SK-N-SH (cell line): ENCODE measurements at regions not wholly inside any gene's neighbourhood (a gene's known extent, or its start where the extent isn't known, plus 50 kb on each side); places are given as distances from the start of the nearest gene placed in this dataset.

Source experiments
- CTCF ChIA-PET: fragments of 300-600, 350-600 bp; formaldehyde crosslinking; extraction: SDS; loops from one replicate; lab custom pipeline; 2021; lab: Yijun Ruan, JAX
- POLR2A ChIA-PET: fragments of 350-600 bp; sonication (Branson Sonifier 250); formaldehyde crosslinking; extraction: SDS; loops from one replicate; lab custom pipeline; 2020; ENCODE audit warnings: antibody characterized with exemption, inconsistent platforms; lab: Yijun Ruan, JAX
- DNase-seq: peaks from one replicate; pipeline ENCODE4 v3.0.0; 2012
- H2AFZ ChIP-seq: fragments of 200-600 bp; sonication (generic); 2 replicates; pipeline ENCODE4 v1.8.1; 2016; ENCODE audit warnings: antibody characterized with exemption, mild to moderate bottlenecking, low read depth
- H3F3A ChIP-seq: fragments of 200-600 bp; sonication (generic); replicated peaks from 2 replicates; pipeline ENCODE3; 2016; ENCODE audit warnings: antibody characterized with exemption, mild to moderate bottlenecking; ENCODE audit not compliant: insufficient read depth
- H3K27ac ChIP-seq, 2 experiments: fragments of 200-500 bp in 1 of 2; fragments of 200-600 bp in 1 of 2; sonication (Bioruptor generic) in 1 of 2; sonication (generic), shearing (Covaris generic) in 1 of 2; 2 replicates each; pipeline versions ENCODE4 v1.5.1 to v1.6.1; 2014 to 2016; ENCODE audit warnings: low read depth in 2 of 2, inconsistent platforms in 1 of 2, low read length in 1 of 2, mild to moderate bottlenecking in 1 of 2, mixed read lengths in 1 of 2
- H3K27me3 ChIP-seq: fragments of 200-600 bp; sonication (generic), shearing (Covaris generic); 2 replicates; pipeline ENCODE4 v1.6.1; 2016; ENCODE audit warnings: mixed run types; ENCODE audit not compliant: insufficient read depth
- H3K36me3 ChIP-seq, 2 experiments: fragments of 200-500 bp in 1 of 2; fragments of 200-600 bp in 1 of 2; sonication (Bioruptor generic) in 1 of 2; sonication (generic) in 1 of 2; replicated peaks in 1 of 2; 2 replicates each; pipeline versions ENCODE3 to v1.5.1; 2014 to 2016; ENCODE audit warnings: low read length in 1 of 2, mild to moderate bottlenecking in 1 of 2; ENCODE audit not compliant: insufficient read depth in 2 of 2, control insufficient read depth in 1 of 2
- H3K4me1 ChIP-seq, 2 experiments: fragments of 200-500 bp in 1 of 2; fragments of 200-600 bp in 1 of 2; sonication (Bioruptor generic) in 1 of 2; sonication (generic), shearing (Covaris generic) in 1 of 2; 2 replicates each; pipeline versions ENCODE4 v1.5.1 to v1.6.1; 2014 to 2016; ENCODE audit warnings: low read depth in 1 of 2, low read length in 1 of 2, mixed run types in 1 of 2; ENCODE audit not compliant: insufficient read depth in 2 of 2, control insufficient read depth in 1 of 2
- H3K4me2 ChIP-seq: fragments of 200-600 bp; sonication (generic), shearing (Covaris generic); 2 replicates; pipeline ENCODE4 v1.6.1; 2017; ENCODE audit warnings: mixed run types
- H3K4me3 ChIP-seq, 2 experiments: fragments of 200-500 bp in 1 of 2; fragments of 200-600 bp in 1 of 2; sonication (Bioruptor generic) in 1 of 2; sonication (generic), shearing (Covaris generic) in 1 of 2; 2 replicates each; pipeline versions ENCODE4 v1.5.1 to v1.8.1; 2014 to 2016; ENCODE audit warnings: low read depth in 2 of 2, inconsistent platforms in 1 of 2, low read length in 1 of 2, mild to moderate bottlenecking in 1 of 2, mixed read lengths in 1 of 2, moderate library complexity in 1 of 2
- H3K79me2 ChIP-seq: fragments of 200-600 bp; sonication (generic); 2 replicates; pipeline ENCODE4 v1.8.1; 2017; ENCODE audit warnings: mild to moderate bottlenecking; ENCODE audit not compliant: insufficient read depth
- H3K9ac ChIP-seq: fragments of 200-600 bp; sonication (generic); 2 replicates; pipeline ENCODE4 v1.6.1; 2017; ENCODE audit warnings: mixed run types
- H3K9me2 ChIP-seq: fragments of 200-600 bp; sonication (generic); 2 replicates; pipeline ENCODE4 v1.6.1; 2017; ENCODE audit warnings: mixed run types
- H3K9me3 ChIP-seq: fragments of 200-600 bp; sonication (generic); 2 replicates; pipeline ENCODE4 v1.6.1; 2017; ENCODE audit warnings: mixed run types, mild to moderate bottlenecking, moderate library complexity
- H4K20me1 ChIP-seq: fragments of 200-600 bp; sonication (generic); 2 replicates; pipeline ENCODE4 v1.6.1; 2017; ENCODE audit warnings: mild to moderate bottlenecking, mixed run types; ENCODE audit not compliant: insufficient read depth
- CHD2 ChIP-seq: fragments of 150-350 bp; IDR thresholded peaks from 2 replicates; pipeline ENCODE4 v1.6.1; 2018; ENCODE audit warnings: low read length; ENCODE audit not compliant: partially characterized antibody
- EP300 ChIP-seq, 2 experiments: IDR thresholded peaks; 2 replicates each; pipeline versions ENCODE4 v1.4.0 to v1.6.1; 2012; ENCODE audit warnings: borderline replicate concordance in 1 of 2, low read depth in 1 of 2, low read length in 1 of 2
- FOXJ3 ChIP-seq: sonication (generic); formaldehyde crosslinking; IDR thresholded peaks from 2 replicates; pipeline ENCODE4 v1.5.1; 2020; ENCODE audit warnings: mild to moderate bottlenecking, missing genetic modification reagents
- GATA2 ChIP-seq: sonication (generic); formaldehyde crosslinking; IDR thresholded peaks from 2 replicates; pipeline ENCODE4 v1.5.0; 2020; ENCODE audit warnings: mild to moderate bottlenecking, missing genetic modification reagents
- IRF3 ChIP-seq: fragments of 150-350 bp; IDR thresholded peaks from 2 replicates; pipeline ENCODE4 v1.6.1; 2016; ENCODE audit warnings: mild to moderate bottlenecking, low read depth, low read length
- MXI1 ChIP-seq: IDR thresholded peaks from 2 replicates; pipeline ENCODE4 v1.6.1; 2012; ENCODE audit warnings: mild to moderate bottlenecking, low read depth, low read length, improper control_type of control experiment
- NFIC ChIP-seq: IDR thresholded peaks from 2 replicates; pipeline ENCODE4 v1.4.0; 2012; ENCODE audit warnings: borderline replicate concordance
- NRF1 ChIP-seq: IDR thresholded peaks from 2 replicates; pipeline ENCODE4 v1.6.1; 2012; ENCODE audit warnings: low read depth, mild to moderate bottlenecking, low read length
- PBX3 ChIP-seq: IDR thresholded peaks from 2 replicates; pipeline ENCODE4; 2012
- RAD21 ChIP-seq: IDR thresholded peaks from 2 replicates; pipeline ENCODE4 v1.6.1; 2012; ENCODE audit warnings: mild to moderate bottlenecking, low read length
- RCOR1 ChIP-seq: fragments of 150-350 bp; IDR thresholded peaks from 2 replicates; pipeline ENCODE4 v1.6.1; 2017; ENCODE audit warnings: antibody characterized with exemption, low read length
- RFX5 ChIP-seq: IDR thresholded peaks from 2 replicates; pipeline ENCODE4 v1.6.1; 2012; ENCODE audit warnings: mild to moderate bottlenecking, improper control_type of control experiment, low read length
- RXRA ChIP-seq: IDR thresholded peaks from 2 replicates; pipeline ENCODE4 v1.4.0; 2012; ENCODE audit warnings: low read depth, mild to moderate bottlenecking, borderline replicate concordance
- SMC3 ChIP-seq: IDR thresholded peaks from 2 replicates; pipeline ENCODE4 v1.6.1; 2012; ENCODE audit warnings: low read depth, low read length, improper control_type of control experiment
- USF1 ChIP-seq: IDR thresholded peaks from 2 replicates; pipeline ENCODE4 v1.4.0; 2012; ENCODE audit warnings: low read depth, borderline replicate concordance
- USF2 ChIP-seq: fragments of 150-350 bp; IDR thresholded peaks from 2 replicates; pipeline ENCODE4 v1.6.1; 2017; ENCODE audit warnings: antibody characterized with exemption, low read length, low read depth, borderline replicate concordance
- WGBS: methylation state at CpG from one replicate; pipeline ENCODE4 v1.1.6; 2017; ENCODE audit warnings: low lambda C conversion rate; 5-methylcytosine and 5-hydroxymethylcytosine counted together

GRCh38 chr17:77802811-77803220 is 155.7 kb upstream of the TNRC6C start:
- H4K20me1 ChIP-seq: no peaks in the 10 kb centered on the region
- H3K4me1 ChIP-seq: peaks cover 0 to 32% of the 10 kb centered on the region in 2 experiments; a peak in 2 of 4 replicates
- H3F3A ChIP-seq: no peaks in the 10 kb centered on the region
- 7% methylated on average over 10 of the region's 10 CpGs for WGBS
- POLR2A ChIA-PET: interaction anchor here (0.6 to 1.9 kb wide), 8 partner anchors 9 to 155 kb away, joined by 3 to 14 read pairs (median 4); partner anchors contain the start of gene TNRC6C
- no peaks in the 10 kb centered on the region; the same call in 1 of the 2 replicates for H3K27me3 ChIP-seq
- no peaks in the 10 kb centered on the region for H3K9me2 ChIP-seq
- H3K79me2 ChIP-seq: no peaks in the 10 kb centered on the region
- peak; percentile 52 for TF ChIP-seq RAD21
- TF ChIP-seq RFX5: peak; percentile 67
- TF ChIP-seq EP300 (IDR thresholded peaks at IDR 0.05; ENCODE audit: borderline replicate concordance in 1 of 2, low read depth in 1 of 2, low read length in 1 of 2): peak in 1 of 2 experiments; percentile 61; a peak in 2 of 4 replicates
- TF ChIP-seq RCOR1: peak; percentile 73
- no peak for TF ChIP-seq IRF3
- TF ChIP-seq MXI1: peak; percentile 90
- TF ChIP-seq NFIC: 0 out of 2 replicates have a peak, but pooled peaks have one; percentile 4
- peak; percentile 48; the same call in 1 of the 2 replicates for TF ChIP-seq PBX3
- no peak for TF ChIP-seq NRF1
- peak; percentile 16; the same call in 1 of the 2 replicates for TF ChIP-seq GATA2
- peak; percentile 17; the same call in 1 of the 2 replicates for TF ChIP-seq SMC3
- no peak for TF ChIP-seq RXRA
- TF ChIP-seq CHD2: peak; percentile 75
- TF ChIP-seq FOXJ3 (CRISPR knock-in tag): peak; percentile 93
- no peak for TF ChIP-seq USF2
- no peak for TF ChIP-seq USF1
- DNase-seq: peak; percentile 93
- no peaks in the 10 kb centered on the region for H3K9me3 ChIP-seq
- H3K9ac ChIP-seq: no peak overlapping the region
- H3K27ac ChIP-seq: peak overlapping the region in 1 of 2 experiments; percentile 95; a peak in 2 of 4 replicates
- H3K4me3 ChIP-seq: no peak overlapping the region; a peak in 1 of 4 replicates
- no peaks in the 10 kb centered on the region for H3K36me3 ChIP-seq
- H2AFZ ChIP-seq: no peak overlapping the region
- CTCF ChIA-PET: interaction anchor here (0.7 to 2.5 kb wide), 15 partner anchors 10 to 274 kb away, joined by 3 to 11 read pairs (median 3); no protein-coding TSS in a partner anchor
- peak overlapping the region; percentile 50 for H3K4me2 ChIP-seq
